ENCODE measurements at regions not wholly inside any gene's neighbourhood (a gene's known extent, or its start where the extent isn't known, plus 50 kb on each side); places are given as distances from the start of the nearest gene placed in this dataset.

DNA sequence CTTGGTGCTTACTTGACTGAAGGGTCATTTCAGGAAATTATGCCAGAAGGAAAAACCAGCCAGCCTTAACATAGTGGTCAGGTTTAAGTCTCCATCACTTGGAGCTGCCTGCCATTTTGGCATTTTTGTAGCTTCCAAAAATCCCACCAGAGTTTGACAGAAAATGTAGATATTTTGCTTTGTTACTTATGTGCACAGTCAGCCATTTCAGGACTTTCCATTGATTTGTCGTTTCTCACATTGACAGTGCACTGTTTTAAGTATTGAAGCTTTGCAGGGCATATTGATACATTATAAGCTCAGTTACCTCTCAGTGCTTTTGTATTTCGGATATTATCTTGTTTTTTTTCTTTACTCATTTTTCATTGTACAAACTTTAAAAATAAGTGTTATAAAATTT lies 89.0 kb upstream of the ANKRD34C start:
- H3K27me3 ChIP-seq (ENCODE audit: control insufficient read depth, insufficient read depth, low read length) = peaks cover 12% of the 10 kb centered on the region
- TF ChIP-seq CTCF (IDR thresholded peaks at IDR 0.05; ENCODE audit: insufficient read depth, low read length, poor library complexity, severe bottlenecking) = no peak
- no peaks in the 10 kb centered on the region for H3K36me3 ChIP-seq (ENCODE audit: control insufficient read depth, insufficient read depth, low read length)
- H3K4me3 ChIP-seq (ENCODE audit: low read depth, low read length) = no peak overlapping the region
- DNase-seq (ENCODE audit: low read depth) = no peak

DNA sequence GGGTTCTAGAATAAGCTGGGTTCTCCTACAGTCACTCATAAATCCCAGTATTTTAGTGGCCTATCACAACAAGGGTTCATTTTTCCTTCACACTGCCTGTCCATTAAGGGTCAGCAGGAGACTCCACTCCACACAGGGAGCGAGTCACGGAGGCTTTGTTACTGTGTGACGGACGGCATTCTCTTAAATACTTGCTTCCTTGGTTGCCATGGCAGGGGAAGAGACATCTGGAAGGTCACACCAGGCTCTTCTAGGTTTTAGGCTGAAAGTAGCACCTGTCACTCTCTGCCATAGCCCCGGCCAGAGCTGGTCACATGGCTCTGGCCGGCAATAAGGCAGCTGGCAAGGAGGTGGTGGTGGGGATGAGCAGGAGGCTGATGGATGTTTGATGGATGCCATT lies 89.4 kb upstream of the ANKRD34C start:
- Histone ChIP-seq H3K36me3 (ENCODE audit: control insufficient read depth, insufficient read depth, low read length) (no peaks in the 10 kb centered on the region), H3K4me3 (ENCODE audit: low read depth, low read length) (no peak overlapping the region)

DNA sequence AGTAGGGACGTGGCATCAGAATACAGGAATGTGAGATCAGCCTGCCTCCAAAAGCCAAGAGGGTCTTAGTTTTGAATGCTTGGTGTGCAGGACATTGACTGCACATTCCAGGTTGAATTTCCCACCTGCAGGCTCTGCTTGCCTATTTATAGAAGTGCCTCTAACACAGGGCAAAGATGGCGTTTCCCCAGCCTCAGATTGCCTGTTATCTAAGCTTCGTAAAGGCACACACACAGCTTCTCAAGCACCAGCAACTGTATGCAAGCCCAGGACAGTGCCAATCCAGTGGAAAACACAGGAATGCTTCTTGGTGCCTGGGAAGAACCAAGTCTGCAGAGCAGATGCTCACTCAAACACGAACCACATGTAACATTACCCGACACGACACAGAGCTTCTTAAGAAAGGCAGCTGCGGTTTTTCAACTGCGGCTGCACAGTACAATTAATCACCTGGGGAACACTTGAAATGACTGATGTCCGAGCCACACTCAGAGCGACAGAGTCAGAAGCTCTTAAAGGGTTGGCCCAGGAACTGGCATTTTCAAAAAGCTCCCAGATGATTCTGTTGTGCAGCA lies 90.0 kb upstream of the ANKRD34C start:
- TF ChIP-seq CTCF (IDR thresholded peaks at IDR 0.05; ENCODE audit: insufficient read depth, low read length, poor library complexity, severe bottlenecking) = no peak
- Histone ChIP-seq H3K36me3 (ENCODE audit: control insufficient read depth, insufficient read depth, low read length) (no peaks in the 10 kb centered on the region), H3K4me3 (ENCODE audit: low read depth, low read length) (no peak overlapping the region)

More for the DNA sequence above, 89.4 kb upstream of the ANKRD34C start:
- peaks cover 12% of the 10 kb centered on the region for H3K27me3 ChIP-seq (ENCODE audit: control insufficient read depth, insufficient read depth, low read length)
- no peak for TF ChIP-seq CTCF (IDR thresholded peaks at IDR 0.05; ENCODE audit: insufficient read depth, low read length, poor library complexity, severe bottlenecking)
- DNase-seq (ENCODE audit: low read depth) = no peak

DNA sequence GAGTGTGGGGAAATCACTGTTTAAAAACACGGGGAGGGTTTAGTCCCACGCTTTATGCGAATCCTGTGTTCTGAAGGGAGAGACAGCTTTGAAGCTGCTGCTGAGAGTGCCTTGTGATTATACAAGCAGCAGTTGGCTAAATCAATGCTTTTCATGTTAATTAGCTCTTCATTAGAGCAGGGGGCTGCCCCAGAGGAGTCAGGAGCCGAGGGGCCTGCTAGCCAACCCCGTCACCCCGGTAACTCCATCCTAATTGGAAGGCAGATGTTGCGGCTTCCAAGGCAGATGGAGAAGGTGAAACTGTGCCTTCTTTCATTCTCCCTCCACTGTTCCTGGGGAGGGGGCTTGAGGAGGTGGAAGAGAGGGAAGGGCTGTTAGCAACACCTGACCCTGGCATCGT lies 92.4 kb upstream of the ANKRD34C start:
- no peak for TF ChIP-seq CTCF (IDR thresholded peaks at IDR 0.05; ENCODE audit: insufficient read depth, low read length, poor library complexity, severe bottlenecking)
- Histone ChIP-seq H3K36me3 (ENCODE audit: control insufficient read depth, insufficient read depth, low read length) (no peaks in the 10 kb centered on the region), H3K4me3 (ENCODE audit: low read depth, low read length) (no peak overlapping the region), H3K27me3 (ENCODE audit: control insufficient read depth, insufficient read depth, low read length) (peaks cover 10% of the 10 kb centered on the region)
- DNase-seq (ENCODE audit: low read depth) = no peak

More for the DNA sequence above, 90.0 kb upstream of the ANKRD34C start:
- no peak for DNase-seq (ENCODE audit: low read depth)
- peaks cover 10% of the 10 kb centered on the region for H3K27me3 ChIP-seq (ENCODE audit: control insufficient read depth, insufficient read depth, low read length)

DNA sequence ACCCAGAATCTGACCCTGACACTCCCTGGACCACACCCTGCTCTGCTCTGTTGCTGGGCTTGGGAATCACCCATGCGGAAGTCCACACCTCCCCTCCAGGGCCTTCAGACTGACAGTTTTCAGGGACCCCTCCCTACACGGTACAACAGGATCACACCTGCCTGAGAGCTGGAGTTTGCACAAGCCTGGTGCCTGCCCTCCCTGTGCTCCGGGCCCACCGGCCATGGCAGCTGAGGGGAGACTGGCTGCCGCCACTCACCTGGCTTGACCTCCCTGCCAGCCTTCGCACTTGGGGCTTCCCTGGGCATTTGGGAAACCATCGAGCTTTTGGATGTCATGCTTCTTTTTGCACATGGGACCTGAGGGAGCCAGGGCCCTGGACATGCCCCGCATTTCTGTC lies 95.9 kb upstream of the ANKRD34C start:
- no peaks in the 10 kb centered on the region for H3K36me3 ChIP-seq (ENCODE audit: control insufficient read depth, insufficient read depth, low read length)
- DNase-seq (ENCODE audit: low read depth) = no peak
- TF ChIP-seq CTCF (IDR thresholded peaks at IDR 0.05; ENCODE audit: insufficient read depth, low read length, poor library complexity, severe bottlenecking) = no peak
- no peak overlapping the region for H3K4me3 ChIP-seq (ENCODE audit: low read depth, low read length)
- no peaks in the 10 kb centered on the region for H3K27me3 ChIP-seq (ENCODE audit: control insufficient read depth, insufficient read depth, low read length)

GRCh38 chr15:79185199-79185598 lies 94.6 kb upstream of the RASGRF1 start:
- no peaks in the 10 kb centered on the region for H3K27me3 ChIP-seq (ENCODE audit: control insufficient read depth, insufficient read depth, low read length)
- H3K36me3 ChIP-seq (ENCODE audit: control insufficient read depth, insufficient read depth, low read length) = no peaks in the 10 kb centered on the region
- TF ChIP-seq CTCF (IDR thresholded peaks at IDR 0.05; ENCODE audit: insufficient read depth, low read length, poor library complexity, severe bottlenecking) = peak; percentile 39
- no peak for DNase-seq (ENCODE audit: low read depth)
- no peak overlapping the region for H3K4me3 ChIP-seq (ENCODE audit: low read depth, low read length)

Measured in kidney epithelial cell (primary cell).